Adrenal gland (tissue), 9 donors: ENCODE measurements at regions not wholly inside any gene's neighbourhood (a gene's known extent, or its start where the extent isn't known, plus 50 kb on each side); places are given as distances from the start of the nearest gene placed in this dataset.

Source experiments
- DNase-seq, 7 donors: peaks; one replicate each; pipeline ENCODE4 v3.0.0-alpha.2; 2019 to 2020
- H3K27ac ChIP-seq, 5 donors: fragments of 200-600 bp; sonication (generic) in 4 of 5; 1 replicate in 3 of 5; 2 replicates in 2 of 5; pipeline versions ENCODE4 v1.5.1 to v1.8.0; 2016 to 2020; ENCODE audit warnings: mild to moderate bottlenecking in 1 of 5
- H3K27me3 ChIP-seq: fragments of 200-600 bp; 2 replicates; pipeline ENCODE4 v1.8.0; 2021
- H3K36me3 ChIP-seq, 2 donors: fragments of 200-600 bp; replicated peaks in 1 of 2; 1 replicate in 1 of 2; 2 replicates in 1 of 2; pipeline versions ENCODE4 v1.5.1 to v1.8.0; 2018 to 2022
- H3K4me1 ChIP-seq, 2 donors: fragments of 200-600 bp; replicated peaks in 1 of 2; 1 replicate in 1 of 2; 2 replicates in 1 of 2; pipeline versions ENCODE4 v1.5.1 to v1.8.0; 2018 to 2021
- H3K4me3 ChIP-seq, 4 donors: fragments of 200-600 bp; sonication (generic) in 3 of 4; one replicate each; pipeline ENCODE4 v1.5.1; 2016 to 2018
- H3K9me3 ChIP-seq, 3 donors: fragments of 200-600 bp; sonication (generic) in 1 of 3; replicated peaks in 1 of 3; 1 replicate in 2 of 3; 2 replicates in 1 of 3; pipeline versions ENCODE4 v1.5.1 to v1.8.0; 2016 to 2021
- POLR2A ChIP-seq, 2 donors: fragments of 450-650 bp; IDR thresholded peaks; one replicate each; pipeline ENCODE4 v1.6.1; 2017; ENCODE audit warnings: antibody characterized with exemption in 2 of 2, mild to moderate bottlenecking in 2 of 2, moderate library complexity in 1 of 2
- WGBS, 4 donors: extraction: QIAGEN DNeasy Blood & Tissue Kit in 2 of 4; methylation state at CpG; one replicate each; pipeline versions ENCODE4 v1.1.5 to v1.1.7; 2013 to 2017; 5-methylcytosine and 5-hydroxymethylcytosine counted together
- intact Hi-C, 2 donors: fragments of 100-400 bp; cut with DNase I; formaldehyde crosslinking; loops; one replicate each; pipeline versions ENCODE4 v1.14.1 to v1.15.0; 2022 to 2023
- TF ChIP-seq, protein P1 (sequence below), 6 experiments: fragments of 450-650 bp in 4 of 6; fragments of 200-600 bp in 2 of 6; sonication (generic) in 1 of 6; IDR thresholded peaks; 1 replicate in 5 of 6; 2 replicates in 1 of 6; pipeline versions ENCODE4 v1.5.1 to v1.8.0; 2016 to 2021; ENCODE audit warnings: antibody characterized with exemption in 6 of 6, mild to moderate bottlenecking in 2 of 6, moderate library complexity in 1 of 6
- donor health status: healthy with polysubstance abuse.
- donor health status: Bipolar disorder and iron deficiency.
- donor health status: DM: yes; HTN: yes; CAD: no.
- donor health status: DM: no; HTN: no; CAD: no.
- donor health status: DM: no; HTN: no; CAD: no.

- Histone ChIP-seq H3K36me3 (no peaks in the 10 kb centered on the region), H3K27ac (no peak overlapping the region), H3K27me3 (no peaks in the 10 kb centered on the region), H3K4me1 (no peaks in the 10 kb centered on the region), H3K4me3 (no peak overlapping the region), H3K9me3 (no peaks in the 10 kb centered on the region)
- WGBS, 4 donors, result 58 to 77% (median 75%) methylated on average over 6 of the region's 6 CpGs
- intact Hi-C loops, result no loop called here
- no peak for TF ChIP-seq POLR2A (IDR thresholded peaks at IDR 0.05)
- TF ChIP-seq, protein P1, sequence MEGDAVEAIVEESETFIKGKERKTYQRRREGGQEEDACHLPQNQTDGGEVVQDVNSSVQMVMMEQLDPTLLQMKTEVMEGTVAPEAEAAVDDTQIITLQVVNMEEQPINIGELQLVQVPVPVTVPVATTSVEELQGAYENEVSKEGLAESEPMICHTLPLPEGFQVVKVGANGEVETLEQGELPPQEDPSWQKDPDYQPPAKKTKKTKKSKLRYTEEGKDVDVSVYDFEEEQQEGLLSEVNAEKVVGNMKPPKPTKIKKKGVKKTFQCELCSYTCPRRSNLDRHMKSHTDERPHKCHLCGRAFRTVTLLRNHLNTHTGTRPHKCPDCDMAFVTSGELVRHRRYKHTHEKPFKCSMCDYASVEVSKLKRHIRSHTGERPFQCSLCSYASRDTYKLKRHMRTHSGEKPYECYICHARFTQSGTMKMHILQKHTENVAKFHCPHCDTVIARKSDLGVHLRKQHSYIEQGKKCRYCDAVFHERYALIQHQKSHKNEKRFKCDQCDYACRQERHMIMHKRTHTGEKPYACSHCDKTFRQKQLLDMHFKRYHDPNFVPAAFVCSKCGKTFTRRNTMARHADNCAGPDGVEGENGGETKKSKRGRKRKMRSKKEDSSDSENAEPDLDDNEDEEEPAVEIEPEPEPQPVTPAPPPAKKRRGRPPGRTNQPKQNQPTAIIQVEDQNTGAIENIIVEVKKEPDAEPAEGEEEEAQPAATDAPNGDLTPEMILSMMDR (IDR thresholded peaks at IDR 0.05), result no peak
- DNase-seq, result no peak
Observed at GRCh38 chr3:182450942-182451787, 342.1 kb upstream of the ATP11B start.

- Histone ChIP-seq H3K4me3 (no peak overlapping the region), H3K9me3 (no peaks in the 10 kb centered on the region), H3K27me3 (no peaks in the 10 kb centered on the region), H3K36me3 (no peaks in the 10 kb centered on the region), H3K27ac (no peak overlapping the region), H3K4me1 (no peaks in the 10 kb centered on the region)
- intact Hi-C loops, result no loop called here
- 90 to 93% (median 92%) methylated on average over 2 of the region's 2 CpGs for WGBS, 4 donors
- TF ChIP-seq, protein P1 (IDR thresholded peaks at IDR 0.05), result no peak
- no peak for TF ChIP-seq POLR2A (IDR thresholded peaks at IDR 0.05)
- no peak for DNase-seq
Observed at GRCh38 chr3:182451871-182452270, 341.4 kb upstream of the ATP11B start.

DNA sequence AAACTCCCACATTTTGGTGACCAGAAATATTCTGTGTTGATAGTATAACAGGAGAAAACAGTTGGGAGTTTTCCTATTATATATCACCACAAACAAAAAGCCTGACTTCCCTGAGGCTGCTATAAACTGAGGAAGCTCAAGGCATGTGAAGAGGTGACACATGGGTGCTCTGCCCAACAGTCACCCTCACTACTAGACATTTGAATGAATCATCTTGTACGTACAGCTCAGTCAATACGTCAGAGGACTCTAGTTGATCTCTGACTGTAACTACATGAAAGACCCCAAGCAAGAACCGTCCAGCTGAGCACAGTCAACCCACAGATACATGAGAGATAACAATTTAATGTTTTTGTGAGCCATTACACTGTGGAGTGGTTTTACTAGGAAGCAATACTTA, 338.3 kb upstream of the ATP11B start:
- Histone ChIP-seq H3K36me3 (no peaks in the 10 kb centered on the region), H3K4me1 (no peaks in the 10 kb centered on the region), H3K27me3 (no peaks in the 10 kb centered on the region), H3K9me3 (no peaks in the 10 kb centered on the region), H3K27ac (no peak overlapping the region), H3K4me3 (no peak overlapping the region)
- 66 to 80% (median 77%) methylated on average over 3 of the region's 3 CpGs for WGBS, 4 donors
- TF ChIP-seq, protein P1 (IDR thresholded peaks at IDR 0.05), result no peak
- TF ChIP-seq POLR2A (IDR thresholded peaks at IDR 0.05), result no peak
- DNase-seq, result no peak
- intact Hi-C loops, result no loop called here

DNA sequence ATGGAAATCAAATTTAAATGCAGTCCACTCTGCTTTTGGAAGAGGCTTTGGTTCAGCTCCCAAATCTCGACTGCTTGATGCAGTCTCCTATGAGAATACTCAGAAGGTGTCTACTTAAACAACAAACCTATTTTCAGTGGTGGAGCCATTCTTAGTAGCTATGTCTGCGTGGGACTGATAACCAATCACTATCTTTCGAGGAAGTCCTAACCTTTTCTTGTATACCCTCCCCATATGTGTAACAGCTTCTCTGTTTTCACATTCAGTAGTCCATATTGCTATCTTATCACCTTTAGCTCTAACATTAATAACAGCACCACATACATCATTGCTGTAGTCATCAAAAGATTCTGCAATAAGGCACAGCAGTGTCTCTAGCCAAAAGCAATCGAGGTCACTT, 333.0 kb upstream of the ATP11B start:
- no peak for DNase-seq
- TF ChIP-seq POLR2A (IDR thresholded peaks at IDR 0.05), result no peak
- TF ChIP-seq, protein P1 (IDR thresholded peaks at IDR 0.05), result no peak
- no peaks in the 10 kb centered on the region for H3K4me1 ChIP-seq
- no peaks in the 10 kb centered on the region for H3K27me3 ChIP-seq
- H3K27ac ChIP-seq, result no peak overlapping the region
- no peak overlapping the region for H3K4me3 ChIP-seq
- H3K9me3 ChIP-seq, result no peaks in the 10 kb centered on the region
- 53 to 74% (median 67%) methylated on average over 4 of the region's 4 CpGs for WGBS, 4 donors
- no peaks in the 10 kb centered on the region for H3K36me3 ChIP-seq
- intact Hi-C loops, result no loop called here
